T-helper 17 cell (primary cell): ENCODE measurements at regions not wholly inside any gene's neighbourhood (a gene's known extent, or its start where the extent isn't known, plus 50 kb on each side); places are given as distances from the start of the nearest gene placed in this dataset.

Source experiments
- ATAC-seq: fragments of 150-1000 bp; cut with Tn5 transposase; 2 replicates; pipeline ENCODE4 v1.10.0; 2021; ENCODE audit warnings: mild to moderate bottlenecking, moderate library complexity
- DNase-seq, 3 donors: peaks; one replicate each; pipeline versions ENCODE4 v3.0.0 to v3.0.0-alpha.2; 2020 to 2021
- H3K9me3 ChIP-seq: one replicate; pipeline ENCODE4 v1.7.0; 2013; ENCODE audit warnings: low read length, mild to moderate bottlenecking; ENCODE audit not compliant: control insufficient read depth, poor library complexity, severe bottlenecking
- H3K27ac Mint-ChIP-seq: one replicate; pipeline ENCODE4 v1.8.0; 2022; ENCODE audit warnings: mild to moderate bottlenecking, moderate library complexity, mixed read lengths
- H3K27me3 Mint-ChIP-seq: one replicate; pipeline ENCODE4 v1.8.0; 2022; ENCODE audit warnings: mixed read lengths
- H3K36me3 Mint-ChIP-seq: one replicate; pipeline ENCODE4 v1.8.0; 2022; ENCODE audit warnings: low read depth, mixed read lengths
- H3K4me1 Mint-ChIP-seq: one replicate; pipeline ENCODE4 v1.8.0; 2022; ENCODE audit warnings: mild to moderate bottlenecking, mixed read lengths
- H3K4me3 Mint-ChIP-seq: one replicate; pipeline ENCODE4 v1.8.0; 2022; ENCODE audit warnings: mild to moderate bottlenecking, moderate library complexity, mixed read lengths

DNA sequence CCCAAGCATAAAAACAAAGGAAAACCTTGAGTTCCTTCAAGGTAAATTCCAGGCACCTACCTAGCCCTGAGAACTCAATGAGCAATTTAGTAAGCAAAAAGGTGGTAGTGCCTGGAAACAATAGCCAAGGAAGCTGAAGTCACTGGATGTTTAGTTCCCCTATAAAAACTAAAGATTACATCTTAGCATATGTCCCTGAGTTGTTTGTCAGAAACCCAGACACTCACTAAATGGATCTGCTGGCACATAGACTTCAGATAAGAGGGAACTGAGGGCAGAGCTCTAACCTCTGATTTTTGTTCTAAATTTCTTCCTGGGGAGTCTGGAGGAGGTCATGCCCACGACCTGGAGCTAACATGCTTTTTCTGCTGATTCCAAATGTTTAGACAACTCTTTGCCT lies 532.8 kb upstream of the SALL1 start:
- no peak for ATAC-seq
- no peaks in the 10 kb centered on the region for H3K36me3 Mint-ChIP-seq
- H3K27me3 Mint-ChIP-seq: no peaks in the 10 kb centered on the region
- H3K27ac Mint-ChIP-seq: no peak overlapping the region
- no peak overlapping the region for H3K4me3 Mint-ChIP-seq
- no peaks in the 10 kb centered on the region for H3K4me1 Mint-ChIP-seq
- no peaks in the 10 kb centered on the region for H3K9me3 ChIP-seq
- no peak for DNase-seq

DNA sequence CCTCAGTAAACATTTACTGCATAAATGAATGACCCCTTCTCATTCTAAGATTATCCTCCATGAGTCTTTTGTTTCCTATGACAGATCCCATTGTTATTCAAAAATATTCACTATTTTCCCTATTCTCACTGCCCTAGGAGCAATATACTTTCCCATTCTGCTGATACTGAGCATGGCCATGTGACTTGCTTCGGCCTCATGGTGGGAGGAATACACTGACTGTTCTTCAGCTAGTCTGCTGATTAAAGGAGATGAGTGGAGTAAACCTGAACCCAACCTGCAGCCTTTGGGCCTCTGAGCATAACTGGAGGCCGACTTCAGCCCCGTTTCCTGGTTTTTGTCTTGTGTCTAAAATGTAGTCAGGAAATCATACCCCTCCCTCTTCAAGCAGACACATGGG lies 531.8 kb upstream of the SALL1 start:
- H3K4me1 Mint-ChIP-seq: no peaks in the 10 kb centered on the region
- no peak overlapping the region for H3K4me3 Mint-ChIP-seq
- H3K9me3 ChIP-seq: no peaks in the 10 kb centered on the region
- H3K27me3 Mint-ChIP-seq: no peaks in the 10 kb centered on the region
- H3K27ac Mint-ChIP-seq: no peak overlapping the region
- no peak for DNase-seq
- ATAC-seq: no peak
- H3K36me3 Mint-ChIP-seq: no peaks in the 10 kb centered on the region

DNA sequence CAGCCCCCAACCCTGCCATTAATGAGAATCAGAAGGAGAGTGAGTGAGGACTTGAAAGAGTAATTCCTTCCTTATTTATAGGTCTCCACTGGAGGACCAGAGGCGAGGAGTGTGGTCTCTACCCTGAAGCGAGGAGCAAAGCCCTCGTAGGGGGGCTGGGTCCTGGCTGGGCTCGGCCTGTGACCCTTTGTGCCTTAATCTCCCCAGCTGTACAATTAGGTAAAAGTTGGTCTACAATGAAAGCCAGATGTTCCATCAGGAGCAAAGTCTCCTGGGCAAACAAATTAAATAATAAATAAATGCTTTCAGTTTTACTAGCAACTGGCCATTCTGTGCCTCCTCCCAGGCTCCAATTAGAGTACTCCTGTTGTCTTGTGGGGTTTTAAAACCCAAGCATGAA lies 523.5 kb upstream of the SALL1 start:
- Mint-ChIP-seq H3K36me3 (no peaks in the 10 kb centered on the region), H3K4me3 (no peak overlapping the region), H3K4me1 (no peaks in the 10 kb centered on the region), H3K27me3 (no peaks in the 10 kb centered on the region), H3K27ac (no peak overlapping the region)
- ATAC-seq: no peak
- DNase-seq: no peak
- H3K9me3 ChIP-seq: no peaks in the 10 kb centered on the region

DNA sequence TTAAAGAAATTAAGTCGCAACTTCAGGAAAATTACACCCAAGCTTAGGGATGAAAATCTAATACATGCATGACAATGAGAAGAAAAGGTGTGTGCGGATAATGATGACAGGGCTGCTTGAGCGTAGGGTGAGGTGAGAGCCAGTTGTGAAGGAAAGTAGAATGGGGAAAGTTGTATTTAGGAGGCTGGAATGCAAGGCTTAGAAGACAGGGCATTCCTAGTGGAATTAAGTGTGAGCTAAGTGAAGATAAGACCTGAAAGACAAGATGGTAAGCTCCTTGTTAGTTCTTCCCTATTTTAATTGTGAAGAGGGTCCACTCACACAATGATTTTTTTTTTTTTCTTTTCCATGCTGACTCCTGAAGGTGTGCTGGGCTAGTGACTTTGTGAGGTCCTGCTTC lies 519.5 kb upstream of the SALL1 start:
- H3K4me3 Mint-ChIP-seq: no peak overlapping the region
- H3K9me3 ChIP-seq: no peaks in the 10 kb centered on the region
- ATAC-seq (no peak), DNase-seq (no peak)
- H3K27ac Mint-ChIP-seq: no peak overlapping the region
- H3K36me3 Mint-ChIP-seq: no peaks in the 10 kb centered on the region
- no peaks in the 10 kb centered on the region for H3K4me1 Mint-ChIP-seq
- no peaks in the 10 kb centered on the region for H3K27me3 Mint-ChIP-seq

DNA sequence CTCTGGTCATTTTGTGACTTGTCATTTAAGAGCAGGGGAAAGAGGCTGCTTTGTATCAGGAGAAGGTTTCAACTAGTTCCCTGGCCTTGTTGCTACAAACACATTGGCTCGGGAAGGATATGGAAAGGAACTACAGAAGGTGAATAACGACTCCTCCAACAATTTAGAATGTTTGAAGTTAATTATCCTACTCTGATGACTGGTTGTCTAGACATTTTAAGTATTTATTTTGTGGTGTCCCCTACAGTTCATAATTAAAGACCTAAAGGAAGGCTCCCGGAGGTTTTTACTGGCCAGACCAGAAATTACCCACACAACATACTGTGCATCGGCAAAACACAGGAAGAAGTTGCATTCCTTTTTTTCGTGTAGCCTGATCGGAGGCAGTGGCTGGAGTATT lies 515.8 kb upstream of the SALL1 start:
- no peaks in the 10 kb centered on the region for H3K4me1 Mint-ChIP-seq
- H3K27ac Mint-ChIP-seq: no peak overlapping the region
- H3K4me3 Mint-ChIP-seq: no peak overlapping the region
- H3K27me3 Mint-ChIP-seq: no peaks in the 10 kb centered on the region
- H3K9me3 ChIP-seq: no peaks in the 10 kb centered on the region
- DNase-seq (no peak), ATAC-seq (no peak)
- no peaks in the 10 kb centered on the region for H3K36me3 Mint-ChIP-seq

DNA sequence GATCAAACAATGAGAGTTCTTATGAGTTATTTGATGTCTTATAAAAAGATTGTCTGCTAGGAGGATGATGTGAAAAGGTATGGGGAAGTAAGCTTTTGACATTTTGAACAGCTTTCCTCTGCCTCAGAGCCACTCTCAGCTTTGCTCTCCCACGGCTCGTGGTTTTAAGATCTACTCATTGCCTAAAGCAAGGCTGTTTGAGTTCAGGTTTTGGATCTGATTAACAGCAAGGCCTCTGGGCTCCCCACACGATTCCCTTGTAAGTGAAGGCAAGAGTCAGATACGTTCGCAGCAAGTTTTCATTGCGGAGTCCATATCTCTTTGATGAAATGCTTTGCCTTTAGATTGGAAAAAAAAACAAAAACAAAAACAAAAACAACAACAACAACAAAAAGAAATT lies 515.0 kb upstream of the SALL1 start:
- Mint-ChIP-seq H3K4me3 (no peak overlapping the region), H3K4me1 (no peaks in the 10 kb centered on the region), H3K27ac (no peak overlapping the region), H3K27me3 (no peaks in the 10 kb centered on the region), H3K36me3 (no peaks in the 10 kb centered on the region)
- H3K9me3 ChIP-seq: no peaks in the 10 kb centered on the region
- DNase-seq (no peak), ATAC-seq (no peak)

DNA sequence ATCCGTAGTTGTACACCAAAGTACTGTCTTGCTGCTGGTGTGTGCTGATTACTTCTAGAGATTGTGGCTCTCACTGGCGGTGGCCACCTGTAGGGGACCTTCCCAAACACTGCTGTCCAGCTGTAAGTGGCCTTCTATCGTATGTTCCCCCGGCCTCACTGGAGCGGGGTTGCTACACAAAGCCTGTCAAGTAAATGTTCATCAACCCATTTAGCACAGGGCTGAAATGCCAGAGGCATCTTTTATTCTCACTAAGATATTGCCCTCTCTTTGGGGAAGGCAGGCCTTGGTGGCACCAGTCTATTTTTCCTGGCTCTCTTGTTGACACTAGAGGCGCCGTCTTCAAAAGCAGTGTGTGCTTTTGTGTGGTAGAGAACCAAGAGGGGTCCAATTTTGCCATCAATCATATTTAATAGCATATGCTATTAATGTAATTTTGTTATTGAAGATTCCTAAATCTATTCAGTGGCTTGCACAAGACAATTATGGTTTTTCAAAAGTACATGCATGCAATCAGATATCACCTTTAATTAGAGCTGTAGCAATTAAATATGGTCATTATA lies 514.4 kb upstream of the SALL1 start:
- Mint-ChIP-seq H3K4me3 (no peak overlapping the region), H3K36me3 (no peaks in the 10 kb centered on the region), H3K27me3 (no peaks in the 10 kb centered on the region), H3K27ac (no peak overlapping the region), H3K4me1 (no peaks in the 10 kb centered on the region)
- H3K9me3 ChIP-seq: no peaks in the 10 kb centered on the region
- ATAC-seq: no peak
- no peak for DNase-seq

DNA sequence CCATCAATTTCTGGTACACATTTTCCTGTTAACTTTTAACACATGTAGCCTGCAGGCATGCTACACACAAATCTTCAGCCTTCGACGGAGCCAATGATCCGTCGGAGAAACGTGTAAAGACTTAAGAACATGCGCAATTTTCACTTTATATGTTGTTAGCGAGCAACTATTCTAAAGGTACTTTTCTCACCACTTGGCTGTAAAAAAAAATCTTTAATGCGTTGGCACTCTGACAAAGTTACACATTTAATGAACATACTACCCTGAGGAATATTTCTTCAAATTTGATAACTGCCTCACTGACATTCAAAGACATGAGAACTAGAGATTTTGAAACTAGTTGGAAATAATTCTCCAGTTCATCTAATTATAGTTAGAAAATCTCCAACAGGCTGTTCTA lies 507.5 kb upstream of the SALL1 start:
- Mint-ChIP-seq H3K27ac (no peak overlapping the region), H3K36me3 (no peaks in the 10 kb centered on the region), H3K27me3 (no peaks in the 10 kb centered on the region), H3K4me1 (no peaks in the 10 kb centered on the region), H3K4me3 (no peak overlapping the region)
- ATAC-seq (no peak), DNase-seq (no peak)
- no peaks in the 10 kb centered on the region for H3K9me3 ChIP-seq

DNA sequence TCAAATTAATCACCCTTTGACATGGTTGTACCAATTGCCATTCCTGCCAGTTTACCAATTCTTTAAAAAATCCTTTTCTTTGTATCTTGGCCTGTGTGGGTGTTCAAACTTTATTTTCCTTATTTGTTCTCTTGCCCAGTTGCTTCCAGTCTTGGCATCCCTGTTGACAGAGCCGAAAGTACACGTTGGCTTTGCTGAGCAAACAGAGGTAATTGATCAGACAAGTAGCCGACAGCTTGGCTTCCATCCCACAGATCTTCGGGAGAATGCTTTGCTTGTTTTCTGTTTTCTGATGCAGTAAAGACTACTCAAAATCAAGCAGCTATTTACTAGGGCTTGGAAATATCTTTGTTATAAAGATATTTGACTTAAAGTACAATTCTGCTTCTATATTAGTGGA lies 506.8 kb upstream of the SALL1 start:
- ATAC-seq (no peak), DNase-seq (no peak)
- Mint-ChIP-seq H3K27ac (no peak overlapping the region), H3K27me3 (no peaks in the 10 kb centered on the region), H3K4me3 (no peak overlapping the region), H3K36me3 (no peaks in the 10 kb centered on the region), H3K4me1 (no peaks in the 10 kb centered on the region)
- H3K9me3 ChIP-seq: no peaks in the 10 kb centered on the region

DNA sequence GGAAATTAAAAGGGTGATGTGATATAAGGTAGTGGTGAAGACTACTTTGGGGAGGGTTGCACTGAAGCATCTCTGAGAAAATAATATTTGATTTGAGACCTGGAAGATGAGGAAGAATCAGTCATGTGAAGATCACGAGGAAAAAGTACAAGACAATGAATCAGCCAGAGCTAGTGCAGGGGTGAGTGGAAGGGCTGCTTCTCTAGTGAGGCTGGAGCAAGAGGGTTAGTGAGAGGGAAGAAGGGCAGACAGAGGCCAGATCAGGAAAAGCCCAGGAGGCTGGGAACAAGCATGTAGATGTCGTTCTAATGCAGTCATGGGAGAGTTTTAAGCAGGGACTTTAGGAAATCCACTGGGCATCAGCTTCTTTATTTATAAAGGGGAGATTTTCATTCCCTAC lies 504.2 kb upstream of the SALL1 start:
- ATAC-seq (no peak), DNase-seq (no peak)
- no peaks in the 10 kb centered on the region for H3K9me3 ChIP-seq
- H3K27ac Mint-ChIP-seq: no peak overlapping the region
- no peaks in the 10 kb centered on the region for H3K27me3 Mint-ChIP-seq
- H3K4me1 Mint-ChIP-seq: no peaks in the 10 kb centered on the region
- no peak overlapping the region for H3K4me3 Mint-ChIP-seq
- H3K36me3 Mint-ChIP-seq: no peaks in the 10 kb centered on the region

DNA sequence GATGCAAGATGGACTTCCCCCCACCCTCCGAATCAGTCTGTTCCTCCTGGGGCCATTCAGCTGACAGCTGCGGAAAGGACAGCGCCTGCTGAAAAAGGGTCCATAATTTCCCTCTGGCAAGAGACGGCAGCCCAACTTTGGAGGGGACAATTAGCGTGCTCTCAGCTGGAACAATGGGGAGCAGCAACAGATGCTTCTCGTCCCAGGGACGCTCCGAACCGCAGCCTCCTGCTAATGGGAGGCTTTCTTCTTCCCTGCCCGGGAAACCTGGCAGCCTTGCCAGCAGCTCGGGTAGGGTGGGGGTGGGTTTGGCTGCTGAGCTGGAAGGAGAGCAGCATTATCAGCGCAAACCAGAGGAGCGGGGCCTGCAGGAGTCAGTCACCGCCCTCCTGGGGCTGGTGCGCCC lies 500.0 kb upstream of the SALL1 start:
- no peaks in the 10 kb centered on the region for H3K9me3 ChIP-seq
- Mint-ChIP-seq H3K27ac (no peak overlapping the region), H3K27me3 (no peaks in the 10 kb centered on the region), H3K36me3 (no peaks in the 10 kb centered on the region), H3K4me1 (no peaks in the 10 kb centered on the region), H3K4me3 (no peak overlapping the region)
- DNase-seq (no peak), ATAC-seq (no peak)

DNA sequence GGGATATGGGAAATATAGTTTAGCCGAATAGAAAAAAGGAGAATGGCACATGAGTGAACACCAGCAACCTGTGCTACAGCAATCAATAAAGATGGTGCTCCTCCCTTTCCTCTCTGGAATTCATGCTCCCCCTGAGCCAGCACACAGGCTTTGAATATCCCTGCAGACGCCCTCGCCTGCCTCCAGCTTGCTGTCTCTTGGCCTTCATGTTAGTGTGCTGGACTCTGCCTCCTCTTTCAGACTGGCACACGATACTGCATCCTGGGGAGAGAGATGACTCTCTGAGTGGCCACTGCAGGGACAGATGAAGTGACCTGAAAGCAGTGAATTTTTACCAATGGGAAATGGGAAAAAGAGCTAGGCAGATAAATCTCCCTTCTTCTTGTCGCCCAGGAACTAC lies 498.6 kb upstream of the SALL1 start:
- no peaks in the 10 kb centered on the region for H3K27me3 Mint-ChIP-seq
- no peaks in the 10 kb centered on the region for H3K9me3 ChIP-seq
- H3K27ac Mint-ChIP-seq: no peak overlapping the region
- no peaks in the 10 kb centered on the region for H3K4me1 Mint-ChIP-seq
- H3K36me3 Mint-ChIP-seq: no peaks in the 10 kb centered on the region
- ATAC-seq (no peak), DNase-seq (no peak)
- H3K4me3 Mint-ChIP-seq: no peak overlapping the region

DNA sequence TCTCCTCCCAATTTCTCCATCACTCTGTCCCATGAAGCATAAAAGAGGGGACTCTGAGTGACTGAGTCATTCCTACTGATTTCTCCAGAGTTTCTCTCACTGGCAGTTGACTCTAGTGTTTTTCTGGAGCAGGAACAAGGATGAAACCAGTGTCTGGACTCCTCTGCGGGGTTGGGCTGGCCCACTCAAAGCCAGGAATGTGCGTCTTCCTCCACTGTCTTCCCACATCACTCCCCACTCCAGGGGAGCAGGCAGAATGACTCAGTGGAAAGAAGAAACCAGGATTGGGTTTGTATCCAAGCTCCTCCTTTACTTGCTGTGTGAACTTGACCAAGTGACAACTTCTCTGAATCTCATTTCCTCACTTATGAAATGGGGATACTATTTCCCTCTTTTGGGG lies 497.5 kb upstream of the SALL1 start:
- no peak overlapping the region for H3K27ac Mint-ChIP-seq
- ATAC-seq (no peak), DNase-seq (no peak)
- H3K27me3 Mint-ChIP-seq: no peaks in the 10 kb centered on the region
- no peaks in the 10 kb centered on the region for H3K36me3 Mint-ChIP-seq
- H3K4me1 Mint-ChIP-seq: no peaks in the 10 kb centered on the region
- H3K4me3 Mint-ChIP-seq: no peak overlapping the region
- H3K9me3 ChIP-seq: no peaks in the 10 kb centered on the region

DNA sequence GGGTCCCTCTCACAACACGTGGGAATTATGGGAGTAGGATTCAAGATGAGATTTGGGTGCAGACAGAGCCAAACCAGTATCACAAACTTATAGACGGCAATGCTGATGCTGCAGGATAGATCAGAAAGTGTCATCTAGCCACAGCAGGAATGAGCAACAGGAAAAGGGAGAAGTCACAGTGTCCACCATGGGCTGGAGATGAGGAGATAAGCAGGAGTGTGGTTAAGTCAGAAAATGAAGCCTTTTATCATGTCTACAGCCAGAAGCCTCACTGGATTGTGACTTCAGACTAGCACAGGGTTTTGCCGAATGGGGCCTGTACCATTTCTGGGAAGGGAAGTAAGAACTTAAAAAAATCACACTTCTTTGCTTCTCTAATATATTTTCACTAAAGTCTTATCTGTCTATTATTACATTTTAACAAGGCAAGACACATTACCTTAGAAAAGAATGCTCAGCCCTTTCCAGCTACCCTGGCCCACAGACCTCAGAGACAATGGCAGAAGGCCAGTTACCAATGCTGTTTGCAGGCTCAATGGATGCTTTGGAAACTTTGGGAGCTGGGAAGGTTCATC lies 490.2 kb upstream of the SALL1 start:
- Mint-ChIP-seq H3K4me1 (no peaks in the 10 kb centered on the region), H3K27me3 (no peaks in the 10 kb centered on the region), H3K27ac (no peak overlapping the region), H3K4me3 (no peak overlapping the region), H3K36me3 (no peaks in the 10 kb centered on the region)
- ATAC-seq (no peak), DNase-seq (no peak)
- peaks cover 5% of the 10 kb centered on the region for H3K9me3 ChIP-seq
